Hepatocyte (in vitro differentiated cells): ENCODE measurements at regions not wholly inside any gene's neighbourhood (a gene's known extent, or its start where the extent isn't known, plus 50 kb on each side); places are given as distances from the start of the nearest gene placed in this dataset.

Experiments
- EZH2 ChIP-seq: fragments of 200-600 bp; sonication (generic); IDR thresholded peaks from 2 replicates; pipeline ENCODE4 v1.6.1; 2016; ENCODE audit warnings: antibody characterized with exemption, mild to moderate bottlenecking, borderline replicate concordance
- EZH2phosphoT487 ChIP-seq: fragments of 200-600 bp; sonication (generic); IDR thresholded peaks from one replicate; pipeline ENCODE4 v1.6.1; 2018; ENCODE audit warnings: antibody characterized with exemption, mild to moderate bottlenecking, low read depth, moderate library complexity; ENCODE audit not compliant: unreplicated experiment, severe bottlenecking
- TF ChIP-seq, protein P1 (sequence below): fragments of 200-600 bp; sonication (generic); IDR thresholded peaks from 2 replicates; pipeline ENCODE4 v1.5.1; 2016; ENCODE audit warnings: antibody characterized with exemption, mild to moderate bottlenecking; ENCODE audit not compliant: poor library complexity

DNA sequence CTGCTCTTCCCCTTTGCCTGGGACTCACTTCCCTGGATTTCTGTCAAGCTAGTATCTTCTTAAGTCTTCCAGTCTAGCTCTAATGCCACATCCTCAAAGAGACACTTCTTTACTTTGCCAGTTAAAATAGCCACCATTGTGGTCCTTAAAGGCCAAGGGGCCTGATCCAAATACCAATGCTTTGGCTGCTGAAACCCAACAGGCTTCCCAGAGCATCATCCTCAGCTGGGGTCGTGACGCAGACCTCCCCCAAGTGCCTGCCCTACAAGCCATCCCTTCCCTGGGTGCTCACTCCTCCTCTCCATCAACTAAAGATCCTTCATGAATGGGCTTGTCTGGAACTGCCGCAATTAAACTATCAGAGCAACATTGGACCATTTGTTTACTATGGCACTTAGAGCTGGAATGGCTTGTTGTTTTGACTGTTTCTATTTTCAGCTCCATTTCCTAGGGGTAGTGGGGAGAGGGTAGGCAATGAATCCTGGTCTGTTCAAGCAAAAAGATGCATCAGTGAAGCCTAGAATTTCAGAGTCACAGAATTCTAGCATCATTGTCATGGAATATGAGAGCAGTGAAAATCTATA, 79.6 kb upstream of the SIRPA start:
- TF ChIP-seq EZH2 (no peak), EZH2phosphoT487 (no peak)
- TF ChIP-seq, protein P1, sequence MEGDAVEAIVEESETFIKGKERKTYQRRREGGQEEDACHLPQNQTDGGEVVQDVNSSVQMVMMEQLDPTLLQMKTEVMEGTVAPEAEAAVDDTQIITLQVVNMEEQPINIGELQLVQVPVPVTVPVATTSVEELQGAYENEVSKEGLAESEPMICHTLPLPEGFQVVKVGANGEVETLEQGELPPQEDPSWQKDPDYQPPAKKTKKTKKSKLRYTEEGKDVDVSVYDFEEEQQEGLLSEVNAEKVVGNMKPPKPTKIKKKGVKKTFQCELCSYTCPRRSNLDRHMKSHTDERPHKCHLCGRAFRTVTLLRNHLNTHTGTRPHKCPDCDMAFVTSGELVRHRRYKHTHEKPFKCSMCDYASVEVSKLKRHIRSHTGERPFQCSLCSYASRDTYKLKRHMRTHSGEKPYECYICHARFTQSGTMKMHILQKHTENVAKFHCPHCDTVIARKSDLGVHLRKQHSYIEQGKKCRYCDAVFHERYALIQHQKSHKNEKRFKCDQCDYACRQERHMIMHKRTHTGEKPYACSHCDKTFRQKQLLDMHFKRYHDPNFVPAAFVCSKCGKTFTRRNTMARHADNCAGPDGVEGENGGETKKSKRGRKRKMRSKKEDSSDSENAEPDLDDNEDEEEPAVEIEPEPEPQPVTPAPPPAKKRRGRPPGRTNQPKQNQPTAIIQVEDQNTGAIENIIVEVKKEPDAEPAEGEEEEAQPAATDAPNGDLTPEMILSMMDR, result no peak
